Liver (tissue), 8 donors: ENCODE measurements at regions not wholly inside any gene's neighbourhood (a gene's known extent, or its start where the extent isn't known, plus 50 kb on each side); places are given as distances from the start of the nearest gene placed in this dataset.

ENCODE experiments used
- DNase-seq: peaks from one replicate; pipeline ENCODE4 v3.0.0-alpha.2; 2017; ENCODE audit warnings: low spot score
- H3K27ac ChIP-seq, 2 donors: one replicate each; pipeline ENCODE4 v1.7.0; 2013; ENCODE audit warnings: inconsistent platforms in 2 of 2, low read length in 2 of 2, control low read depth in 1 of 2, low read depth in 1 of 2, mild to moderate bottlenecking in 1 of 2
- H3K27me3 ChIP-seq, 4 donors: one replicate each; pipeline versions ENCODE4 v1.6.1 to v1.7.0; 2013; ENCODE audit warnings: low read length in 3 of 4, inconsistent platforms in 1 of 4, mild to moderate bottlenecking in 1 of 4, moderate library complexity in 1 of 4; ENCODE audit not compliant: control insufficient read depth in 4 of 4, insufficient read depth in 4 of 4
- H3K36me3 ChIP-seq, 4 donors: one replicate each; pipeline versions ENCODE4 v1.6.1 to v1.7.0; 2013; ENCODE audit warnings: low read length in 3 of 4, mild to moderate bottlenecking in 3 of 4, low read depth in 1 of 4, moderate library complexity in 1 of 4; ENCODE audit not compliant: control insufficient read depth in 4 of 4, insufficient read depth in 3 of 4
- H3K4me1 ChIP-seq, 4 donors: one replicate each; pipeline versions ENCODE4 v1.6.1 to v1.7.0; 2013; ENCODE audit warnings: low read length in 3 of 4, mild to moderate bottlenecking in 3 of 4, moderate library complexity in 1 of 4; ENCODE audit not compliant: control insufficient read depth in 4 of 4, insufficient read depth in 4 of 4
- H3K4me3 ChIP-seq, 3 donors: one replicate each; pipeline versions ENCODE4 v1.6.1 to v1.7.0; 2013; ENCODE audit warnings: low read length in 3 of 3, control low read depth in 1 of 3, low read depth in 1 of 3, mild to moderate bottlenecking in 1 of 3
- H3K9ac ChIP-seq, 2 donors: one replicate each; pipeline ENCODE4 v1.7.0; 2013; ENCODE audit warnings: low read length in 2 of 2, mild to moderate bottlenecking in 2 of 2, moderate library complexity in 2 of 2, control low read depth in 1 of 2, low read depth in 1 of 2
- H3K9me3 ChIP-seq, 4 donors: one replicate each; pipeline versions ENCODE4 v1.6.1 to v1.7.0; 2013; ENCODE audit warnings: low read length in 3 of 4; ENCODE audit not compliant: control insufficient read depth in 4 of 4
- ATF3 ChIP-seq: IDR thresholded peaks from 2 replicates; pipeline ENCODE4 v1.6.1; 2016; ENCODE audit warnings: antibody characterized with exemption
- CTCF ChIP-seq: fragments of 150-350 bp; IDR thresholded peaks from 2 replicates; pipeline ENCODE4 v1.5.1; 2017; ENCODE audit warnings: improper control_type of control experiment, low read depth, low read length; ENCODE audit not compliant: missing input control
- EGR1 ChIP-seq, 2 donors: IDR thresholded peaks; 2 replicates each; pipeline ENCODE4 v1.6.1; 2016 to 2018; ENCODE audit warnings: antibody characterized with exemption in 2 of 2, low read depth in 2 of 2
- FOXA1 ChIP-seq: IDR thresholded peaks from 2 replicates; pipeline ENCODE4 v1.6.1; 2016; ENCODE audit warnings: antibody characterized with exemption
- HNF4A ChIP-seq, 2 donors: conservative IDR thresholded peaks; 2 replicates each; pipeline ENCODE4 v1.6.1; 2016; ENCODE audit warnings: antibody characterized with exemption in 2 of 2, mild to moderate bottlenecking in 2 of 2
- NR2F2 ChIP-seq: IDR thresholded peaks from 2 replicates; pipeline ENCODE4 v1.6.1; 2016; ENCODE audit warnings: antibody characterized with exemption
- REST ChIP-seq: IDR thresholded peaks from 2 replicates; pipeline ENCODE4 v1.6.1; 2016; ENCODE audit warnings: antibody characterized with exemption, mild to moderate bottlenecking
- RXRA ChIP-seq, 2 donors: IDR thresholded peaks; 2 replicates each; pipeline ENCODE4 v1.6.1; 2017 to 2018; ENCODE audit warnings: antibody characterized with exemption in 2 of 2, mild to moderate bottlenecking in 1 of 2
- SP1 ChIP-seq: IDR thresholded peaks from 2 replicates; pipeline ENCODE4 v1.6.1; 2018; ENCODE audit warnings: antibody characterized with exemption, mild to moderate bottlenecking
- TAF1 ChIP-seq: conservative IDR thresholded peaks from 2 replicates; pipeline ENCODE4 v1.6.1; 2016; ENCODE audit warnings: antibody characterized with exemption, mild to moderate bottlenecking
- YY1 ChIP-seq: IDR thresholded peaks from 2 replicates; pipeline ENCODE4 v1.6.1; 2016; ENCODE audit warnings: antibody characterized with exemption, mild to moderate bottlenecking
- WGBS: extraction: QIAGEN DNeasy Blood & Tissue Kit; methylation state at CpG from one replicate; pipeline ENCODE4 v1.1.7; 2013; 5-methylcytosine and 5-hydroxymethylcytosine counted together
- donor health status: healthy.
- donor health status: healthy.
- donor health status: healthy.
- donor health status: healthy.
- donor health status: healthy.

GRCh38 chr15:95377258-95377852 is 953.1 kb upstream of the NR2F2 start:
- Histone ChIP-seq H3K4me1 (no peaks in the 10 kb centered on the region), H3K27me3 (no peaks in the 10 kb centered on the region), H3K36me3 (no peaks in the 10 kb centered on the region), H3K9me3 (no peaks in the 10 kb centered on the region), H3K9ac (no peak overlapping the region), H3K4me3 (no peak overlapping the region), H3K27ac (no peak overlapping the region)
- WGBS = 72% methylated on average over 5 of the region's 5 CpGs
- TF ChIP-seq HNF4A (conservative IDR thresholded peaks at IDR 0.05) (no peak), YY1 (no peak), CTCF (no peak), RXRA (IDR thresholded peaks at IDR 0.05) (no peak), EGR1 (IDR thresholded peaks at IDR 0.05; ENCODE audit: low read depth in 2 of 2) (no peak), ATF3 (no peak), FOXA1 (no peak), REST (no peak)
- no peak for DNase-seq

GRCh38 chr15:95394186-95395067 is 936.1 kb upstream of the NR2F2 start:
- peaks cover 0 to 2% (median 0%) of the 10 kb centered on the region in 4 donors for H3K27me3 ChIP-seq
- no peak overlapping the region for H3K27ac ChIP-seq
- H3K4me1 ChIP-seq = no peaks in the 10 kb centered on the region
- 57% methylated on average over 8 of the region's 8 CpGs for WGBS
- H3K9me3 ChIP-seq = no peaks in the 10 kb centered on the region
- no peak overlapping the region for H3K4me3 ChIP-seq
- TF ChIP-seq NR2F2 = peak; percentile 50
- no peak for TF ChIP-seq TAF1
- no peak for DNase-seq
- no peaks in the 10 kb centered on the region for H3K36me3 ChIP-seq
- H3K9ac ChIP-seq = no peak overlapping the region

- H3K4me1 ChIP-seq = no peaks in the 10 kb centered on the region
- H3K36me3 ChIP-seq = no peaks in the 10 kb centered on the region
- no peak overlapping the region for H3K9ac ChIP-seq
- no peak for DNase-seq
- no peaks in the 10 kb centered on the region for H3K27me3 ChIP-seq
- TF ChIP-seq SP1 (no peak), ATF3 (no peak)
- no peak overlapping the region for H3K27ac ChIP-seq
- no peaks in the 10 kb centered on the region for H3K9me3 ChIP-seq
- no peak overlapping the region for H3K4me3 ChIP-seq
- WGBS = 58% methylated on average over 1 of the region's 1 CpG
Observed at GRCh38 chr15:95400428-95400827, 930.1 kb upstream of the NR2F2 start.
